GM18502 (cell line): ENCODE measurements at regions not wholly inside any gene's neighbourhood (a gene's known extent, or its start where the extent isn't known, plus 50 kb on each side); places are given as distances from the start of the nearest gene placed in this dataset.
A peak's percentile ranks its signal among the peaks of the same experiment; 100 is the strongest.

ENCODE experiments used
- ATAC-seq: cut with Tn5 transposase; IDR thresholded peaks from one replicate; pipeline ENCODE4 v1.9.1; 2021; ENCODE audit warnings: mild to moderate bottlenecking; ENCODE audit not compliant: unreplicated experiment, poor library complexity

- no peak for ATAC-seq
These were observed 339.8 kb upstream of the OBI1 start for GRCh38 chr13:78998630-78999315.

- no peak for ATAC-seq
These were observed 339.1 kb upstream of the OBI1 start for GRCh38 chr13:78997902-78998629.

GRCh38 chr13:78993792-78994191 is 334.8 kb upstream of the OBI1 start:
- no peak for ATAC-seq

GRCh38 chr13:78981913-78982312 is 323.0 kb upstream of the OBI1 start:
- ATAC-seq: no peak

- ATAC-seq: no peak
These were observed 320.4 kb upstream of the OBI1 start for GRCh38 chr13:78979349-78979748.

- ATAC-seq: peak; percentile 93
These were observed 319.5 kb upstream of the OBI1 start for GRCh38 chr13:78978381-78978998.

GRCh38 chr13:78977311-78977710 is 318.4 kb upstream of the OBI1 start:
- ATAC-seq: no peak

GRCh38 chr13:78976696-78977095 is 317.7 kb upstream of the OBI1 start:
- no peak for ATAC-seq

GRCh38 chr13:78972561-78972960 is 313.6 kb upstream of the OBI1 start:
- ATAC-seq: no peak

- no peak for ATAC-seq
These were observed 312.5 kb upstream of the OBI1 start for GRCh38 chr13:78971355-78972025.

GRCh38 chr13:78960881-78961280 is 301.9 kb upstream of the OBI1 start:
- ATAC-seq: no peak

GRCh38 chr13:78958006-78958405 is 299.1 kb upstream of the OBI1 start:
- no peak for ATAC-seq

- ATAC-seq: no peak
These were observed 281.6 kb upstream of the OBI1 start for GRCh38 chr13:78940455-78941130.

- ATAC-seq: no peak
These were observed 275.4 kb upstream of the OBI1 start for GRCh38 chr13:78934336-78934735.

GRCh38 chr13:78915015-78915414 is 256.1 kb upstream of the OBI1 start:
- ATAC-seq: no peak

GRCh38 chr13:78913656-78914055 is 254.7 kb upstream of the OBI1 start:
- ATAC-seq: no peak

- no peak for ATAC-seq
These were observed 251.2 kb upstream of the OBI1 start for GRCh38 chr13:78910147-78910546.

- ATAC-seq: no peak
These were observed 250.3 kb upstream of the OBI1 start for GRCh38 chr13:78909276-78909675.

GRCh38 chr13:78907006-78907405 is 248.1 kb upstream of the OBI1 start:
- ATAC-seq: no peak

- no peak for ATAC-seq
These were observed 238.2 kb upstream of the OBI1 start for GRCh38 chr13:78897200-78897599.
